SU-DHL-6 (cell line): ENCODE measurements at regions not wholly inside any gene's neighbourhood (a gene's known extent, or its start where the extent isn't known, plus 50 kb on each side); places are given as distances from the start of the nearest gene placed in this dataset.

ENCODE experiments used
- CTCF ChIP-seq: fragments of 200-600 bp; sonication (generic); IDR thresholded peaks from one replicate; pipeline ENCODE4 v1.5.1; 2017; ENCODE audit warnings: antibody characterized with exemption, mild to moderate bottlenecking, low read length, moderate library complexity; ENCODE audit not compliant: insufficient read depth, poor library complexity, severe bottlenecking
- EZH2phosphoT487 ChIP-seq: fragments of 200-600 bp; sonication (generic), shearing (Covaris generic); conservative IDR thresholded peaks from 2 replicates; pipeline ENCODE4 v1.6.1; 2018; ENCODE audit warnings: mild to moderate bottlenecking, antibody characterized with exemption, low read length, moderate library complexity, mixed read lengths

GRCh38 chr1:29984166-29984861, 739.1 kb downstream of the MATN1 start:
- TF ChIP-seq CTCF, result no peak
- TF ChIP-seq EZH2phosphoT487, result no peak
